Posterior vena cava (tissue), 2 donors: ENCODE measurements at regions not wholly inside any gene's neighbourhood (a gene's known extent, or its start where the extent isn't known, plus 50 kb on each side); places are given as distances from the start of the nearest gene placed in this dataset.

Source experiments
- DNase-seq: peaks from one replicate; pipeline ENCODE4 v3.0.0-alpha.2; 2020; ENCODE audit warnings: low spot score
- intact Hi-C, 2 donors: fragments of 100-400 bp; cut with DNase I; formaldehyde crosslinking; loops; one replicate each; pipeline versions ENCODE4 v1.14.1 to v1.14.2; 2022 to 2023
- donor health status: DM: yes; HTN: yes; CAD: no.
- donor health status: DM: yes; HTN: yes; CAD: no.

- DNase-seq: no peak
- intact Hi-C loops: no loop called here
Observed at GRCh38 chr16:86145669-86146068, 246.7 kb downstream of the IRF8 start.

- DNase-seq: no peak
- intact Hi-C loops: loop anchor here in 1 of 2 donors (10.0 kb wide), 1 partner anchor 556 kb away; no protein-coding TSS in a partner anchor
Observed at GRCh38 chr16:86150641-86151238, 251.8 kb downstream of the IRF8 start.

- no peak for DNase-seq
- intact Hi-C loops: loop anchor here in 1 of 2 donors (10.0 kb wide), 1 partner anchor 557 kb away; no protein-coding TSS in a partner anchor
Observed at GRCh38 chr16:86151239-86151851, 252.4 kb downstream of the IRF8 start.

- DNase-seq: no peak
- intact Hi-C loops: loop anchor here in 1 of 2 donors (10.0 kb wide), 1 partner anchor 561 kb away; no protein-coding TSS in a partner anchor
Observed at GRCh38 chr16:86156155-86156554, 257.2 kb downstream of the IRF8 start.

GRCh38 chr16:86157616-86158247 lies 258.8 kb downstream of the IRF8 start:
- intact Hi-C loops: loop anchor here in 1 of 2 donors (10.0 kb wide), 1 partner anchor 563 kb away; no protein-coding TSS in a partner anchor
- no peak for DNase-seq

GRCh38 chr16:86158688-86159360 lies 259.9 kb downstream of the IRF8 start:
- intact Hi-C loops: loop anchor here in 1 of 2 donors (10.0 kb wide), 1 partner anchor 564 kb away; no protein-coding TSS in a partner anchor
- no peak for DNase-seq

- no peak for DNase-seq
- intact Hi-C loops: no loop called here
Observed at GRCh38 chr16:86165479-86165878, 266.5 kb downstream of the IRF8 start.

GRCh38 chr16:86166414-86166813 lies 267.5 kb downstream of the IRF8 start:
- intact Hi-C loops: no loop called here
- no peak for DNase-seq

GRCh38 chr16:86167061-86167460 lies 268.1 kb downstream of the IRF8 start:
- intact Hi-C loops: no loop called here
- DNase-seq: no peak

GRCh38 chr16:86170720-86171119 lies 271.8 kb downstream of the IRF8 start:
- no peak for DNase-seq
- intact Hi-C loops: no loop called here

GRCh38 chr16:86171329-86171728 lies 272.4 kb downstream of the IRF8 start:
- no peak for DNase-seq
- intact Hi-C loops: no loop called here

GRCh38 chr16:86175816-86176215 lies 276.9 kb downstream of the IRF8 start:
- no peak for DNase-seq
- intact Hi-C loops: no loop called here

- intact Hi-C loops: no loop called here
- no peak for DNase-seq
Observed at GRCh38 chr16:86176462-86176861, 277.5 kb downstream of the IRF8 start.

- DNase-seq: no peak
- intact Hi-C loops: no loop called here
Observed at GRCh38 chr16:86180244-86180643, 281.3 kb downstream of the IRF8 start.

- no peak for DNase-seq
- intact Hi-C loops: no loop called here
Observed at GRCh38 chr16:86180780-86181179, 281.8 kb downstream of the IRF8 start.

- no peak for DNase-seq
- intact Hi-C loops: no loop called here
Observed at GRCh38 chr16:86181526-86181925, 282.6 kb downstream of the IRF8 start.

- intact Hi-C loops: no loop called here
Observed at GRCh38 chr16:86184185-86184584, 285.2 kb downstream of the IRF8 start.

GRCh38 chr16:86185089-86185488 lies 286.1 kb downstream of the IRF8 start:
- intact Hi-C loops: no loop called here
- no peak for DNase-seq

More at GRCh38 chr16:86184185-86184584, 285.2 kb downstream of the IRF8 start:
- DNase-seq: no peak

GRCh38 chr16:86186313-86186712 lies 287.4 kb downstream of the IRF8 start:
- no peak for DNase-seq
- intact Hi-C loops: no loop called here

- intact Hi-C loops: no loop called here
- DNase-seq: no peak
Observed at GRCh38 chr16:86189934-86190333, 291.0 kb downstream of the IRF8 start.
